ENCODE measurements at regions not wholly inside any gene's neighbourhood (a gene's known extent, or its start where the extent isn't known, plus 50 kb on each side); places are given as distances from the start of the nearest gene placed in this dataset.

GRCh38 chr7:67940400-67940799, 943.8 kb downstream of the TYW1 start:
- POLR2A ChIA-PET (ENCODE audit: unreplicated experiment): no interaction called here
- no peak for DNase-seq

More at GRCh38 chr7:67940400-67940799, 943.8 kb downstream of the TYW1 start:
- Histone ChIP-seq H3K14ac (replicated peaks; ENCODE audit: low read depth, low read length) (no peak overlapping the region), H4K5ac (ENCODE audit: low read depth, low read length) (no peak overlapping the region), H2AK5ac (ENCODE audit: low read depth, low read length) (no peak overlapping the region), H4K8ac (ENCODE audit: low read depth in 2 of 2, low read length in 2 of 2) (no peak overlapping the region), H3K27ac (ENCODE audit: insufficient read depth, low read length) (no peak overlapping the region), H3K9me1 (ENCODE audit: insufficient read depth, low read length) (no peaks in the 10 kb centered on the region), H3K36me3 (ENCODE audit: control insufficient read depth, insufficient read depth, low read length) (no peaks in the 10 kb centered on the region), H3K18ac (ENCODE audit: low read depth, low read length) (no peak overlapping the region), H3K56ac (ENCODE audit: extremely low read depth, insufficient read depth, low read length) (no peak overlapping the region), H3K23ac (ENCODE audit: low read depth, low read length) (no peak overlapping the region), H3K9me3 (ENCODE audit: control insufficient read depth, insufficient read depth, low read length) (peaks cover 12% of the 10 kb centered on the region), H2BK15ac (ENCODE audit: low read depth, low read length) (no peak overlapping the region), H2BK5ac (ENCODE audit: low read depth, low read length, poor library complexity, severe bottlenecking) (no peak overlapping the region), H3K9ac (ENCODE audit: low read depth, low read length) (no peak overlapping the region), H3K27me3 (ENCODE audit: control insufficient read depth, insufficient read depth, low read length) (no peaks in the 10 kb centered on the region), H3K4me1 (ENCODE audit: control insufficient read depth, insufficient read depth, low read length) (no peaks in the 10 kb centered on the region), H4K20me1 (ENCODE audit: insufficient read depth, low read length) (no peaks in the 10 kb centered on the region), H3K79me1 (ENCODE audit: low read depth in 1 of 2, low read length in 2 of 2) (no peaks in the 10 kb centered on the region), H3K4me2 (ENCODE audit: low read depth, low read length) (no peak overlapping the region), H4K91ac (ENCODE audit: insufficient read depth, low read depth, low read length) (no peak overlapping the region), H2BK20ac (ENCODE audit: low read depth, low read length) (no peak overlapping the region), H2AK9ac (replicated peaks; ENCODE audit: low read depth, low read length, poor library complexity) (no peak overlapping the region), H3K4me3 (ENCODE audit: insufficient read depth, low read depth, low read length) (no peak overlapping the region), H2BK120ac (ENCODE audit: low read depth, low read length) (no peak overlapping the region), H3K4ac (ENCODE audit: low read depth, low read length) (no peak overlapping the region), H2AFZ (replicated peaks; ENCODE audit: low read length, poor library complexity) (no peak overlapping the region)
- dilution Hi-C loops (cut with HindIII; ENCODE audit: low sequenced_read_pairs, unreplicated experiment): no loop called here
- in situ Hi-C loops (cut with MboI; ENCODE audit: low sequenced_read_pairs): no loop called here
- TF ChIP-seq FOS (IDR thresholded peaks at IDR 0.05; ENCODE audit: low read depth, low read length) (no peak), RAD21 (IDR thresholded peaks at IDR 0.05; ENCODE audit: low read length) (no peak), CEBPB (IDR thresholded peaks at IDR 0.05; ENCODE audit: low read depth, low read length) (no peak), MAZ (IDR thresholded peaks at IDR 0.05; ENCODE audit: borderline replicate concordance, low read depth, low read length) (no peak), POLR2A (IDR thresholded peaks at IDR 0.05; ENCODE audit: low read depth, low read length) (no peak)
- TF ChIP-seq, protein P1, sequence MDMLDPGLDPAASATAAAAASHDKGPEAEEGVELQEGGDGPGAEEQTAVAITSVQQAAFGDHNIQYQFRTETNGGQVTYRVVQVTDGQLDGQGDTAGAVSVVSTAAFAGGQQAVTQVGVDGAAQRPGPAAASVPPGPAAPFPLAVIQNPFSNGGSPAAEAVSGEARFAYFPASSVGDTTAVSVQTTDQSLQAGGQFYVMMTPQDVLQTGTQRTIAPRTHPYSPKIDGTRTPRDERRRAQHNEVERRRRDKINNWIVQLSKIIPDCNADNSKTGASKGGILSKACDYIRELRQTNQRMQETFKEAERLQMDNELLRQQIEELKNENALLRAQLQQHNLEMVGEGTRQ (IDR thresholded peaks at IDR 0.05; ENCODE audit: low read depth, low read length): no peak
- TF ChIP-seq, protein P2, sequence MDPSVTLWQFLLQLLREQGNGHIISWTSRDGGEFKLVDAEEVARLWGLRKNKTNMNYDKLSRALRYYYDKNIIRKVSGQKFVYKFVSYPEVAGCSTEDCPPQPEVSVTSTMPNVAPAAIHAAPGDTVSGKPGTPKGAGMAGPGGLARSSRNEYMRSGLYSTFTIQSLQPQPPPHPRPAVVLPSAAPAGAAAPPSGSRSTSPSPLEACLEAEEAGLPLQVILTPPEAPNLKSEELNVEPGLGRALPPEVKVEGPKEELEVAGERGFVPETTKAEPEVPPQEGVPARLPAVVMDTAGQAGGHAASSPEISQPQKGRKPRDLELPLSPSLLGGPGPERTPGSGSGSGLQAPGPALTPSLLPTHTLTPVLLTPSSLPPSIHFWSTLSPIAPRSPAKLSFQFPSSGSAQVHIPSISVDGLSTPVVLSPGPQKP (IDR thresholded peaks at IDR 0.05; ENCODE audit: borderline replicate concordance, low read depth, low read length): no peak
- CTCF ChIA-PET: no interaction called here
- ATAC-seq (ENCODE audit: low read depth): no peak
- intact Hi-C loops (cut with micrococcal nuclease): no loop called here
- BruUV-seq (replicated peaks): no TSS peak
- WGBS, 2 experiments (ENCODE audit: extremely low coverage in 2 of 2, insufficient read length in 1 of 2): 89% methylated on average over 3 of the region's 13 CpGs; no CpG with 5 or more reads in 1 of the 2 experiments

Measured in IMR-90 (cell line).